HG03520 (cell line): ENCODE measurements at regions not wholly inside any gene's neighbourhood (a gene's known extent, or its start where the extent isn't known, plus 50 kb on each side); places are given as distances from the start of the nearest gene placed in this dataset.

Experiments
- ATAC-seq: cut with Tn5 transposase; IDR thresholded peaks from one replicate; pipeline ENCODE4 v1.9.1; 2021; ENCODE audit warnings: mild to moderate bottlenecking, moderate library complexity; ENCODE audit not compliant: unreplicated experiment

- ATAC-seq = no peak
Measured at GRCh38 chr4:38189445-38189844, 229.2 kb downstream of the PTTG2 start.

GRCh38 chr4:38190717-38191178, 230.6 kb downstream of the PTTG2 start:
- no peak for ATAC-seq

GRCh38 chr4:38192516-38192915, 232.3 kb downstream of the PTTG2 start:
- no peak for ATAC-seq

- no peak for ATAC-seq
Measured at GRCh38 chr4:38193236-38193863, 233.2 kb downstream of the PTTG2 start.

GRCh38 chr4:38194047-38194602, 233.9 kb downstream of the PTTG2 start:
- ATAC-seq = no peak

GRCh38 chr4:38195486-38195885, 235.3 kb downstream of the PTTG2 start:
- ATAC-seq = no peak

- ATAC-seq = no peak
Measured at GRCh38 chr4:38195911-38196310, 235.7 kb downstream of the PTTG2 start.

- ATAC-seq = no peak
Measured at GRCh38 chr4:38202242-38202641, 242.0 kb downstream of the PTTG2 start.

GRCh38 chr4:38203609-38204008, 243.4 kb downstream of the PTTG2 start:
- no peak for ATAC-seq

GRCh38 chr4:38204339-38205035, 244.3 kb downstream of the PTTG2 start:
- ATAC-seq = no peak

- no peak for ATAC-seq
Measured at GRCh38 chr4:38205261-38205660, 245.1 kb downstream of the PTTG2 start.

- ATAC-seq = no peak
Measured at GRCh38 chr4:38207110-38207457, 246.9 kb downstream of the PTTG2 start.

- no peak for ATAC-seq
Measured at GRCh38 chr4:38209654-38210053, 249.5 kb downstream of the PTTG2 start.

- no peak for ATAC-seq
Measured at GRCh38 chr4:38210396-38211114, 250.4 kb downstream of the PTTG2 start.

- no peak for ATAC-seq
Measured at GRCh38 chr4:38211885-38212284, 251.7 kb downstream of the PTTG2 start.

- no peak for ATAC-seq
Measured at GRCh38 chr4:38213083-38213805, 253.0 kb downstream of the PTTG2 start.

GRCh38 chr4:38222892-38223291, 262.7 kb downstream of the PTTG2 start:
- ATAC-seq = no peak

GRCh38 chr4:38223306-38223705, 263.1 kb downstream of the PTTG2 start:
- ATAC-seq = no peak

GRCh38 chr4:38223782-38224236, 263.6 kb downstream of the PTTG2 start:
- ATAC-seq = no peak

GRCh38 chr4:38224850-38225249, 264.7 kb downstream of the PTTG2 start:
- ATAC-seq = no peak

- no peak for ATAC-seq
Measured at GRCh38 chr4:38226170-38226569, 266.0 kb downstream of the PTTG2 start.
